ENCODE measurements at regions not wholly inside any gene's neighbourhood (a gene's known extent, or its start where the extent isn't known, plus 50 kb on each side); places are given as distances from the start of the nearest gene placed in this dataset.
A peak's percentile ranks its signal among the peaks of the same experiment; 100 is the strongest.

- DNase-seq: peak; percentile 50 to 83
These were observed 51.2 kb upstream of the CDH5 start for GRCh38 chr16:66315210-66315825.

- DNase-seq: no peak
These were observed 55.2 kb upstream of the CDH5 start for GRCh38 chr16:66311306-66311705.

- no peak for DNase-seq
These were observed 57.2 kb upstream of the CDH5 start for GRCh38 chr16:66309215-66309807.

- no peak for DNase-seq
These were observed 58.4 kb upstream of the CDH5 start for GRCh38 chr16:66308096-66308495.

GRCh38 chr16:66306366-66307150 lies 59.9 kb upstream of the CDH5 start:
- DNase-seq: no peak

GRCh38 chr16:66304961-66305360 lies 61.5 kb upstream of the CDH5 start:
- DNase-seq: no peak

- no peak for DNase-seq
These were observed 62.3 kb upstream of the CDH5 start for GRCh38 chr16:66304151-66304550.

GRCh38 chr16:66300501-66300900 lies 66.0 kb upstream of the CDH5 start:
- no peak for DNase-seq

GRCh38 chr16:66300037-66300436 lies 66.5 kb upstream of the CDH5 start:
- no peak for DNase-seq

GRCh38 chr16:66299349-66299748 lies 67.1 kb upstream of the CDH5 start:
- no peak for DNase-seq

GRCh38 chr16:66298571-66299120 lies 67.8 kb upstream of the CDH5 start:
- DNase-seq: no peak

- no peak for DNase-seq
These were observed 68.5 kb upstream of the CDH5 start for GRCh38 chr16:66298006-66298405.

- no peak for DNase-seq
These were observed 69.9 kb upstream of the CDH5 start for GRCh38 chr16:66296591-66296990.

- no peak for DNase-seq
These were observed 70.5 kb upstream of the CDH5 start for GRCh38 chr16:66295761-66296546.

GRCh38 chr16:66295213-66295612 lies 71.3 kb upstream of the CDH5 start:
- DNase-seq: no peak

GRCh38 chr16:66294507-66294906 lies 72.0 kb upstream of the CDH5 start:
- DNase-seq: no peak

GRCh38 chr16:66293932-66294331 lies 72.6 kb upstream of the CDH5 start:
- DNase-seq: no peak

GRCh38 chr16:66293207-66293735 lies 73.2 kb upstream of the CDH5 start:
- no peak for DNase-seq

GRCh38 chr16:66292241-66292935 lies 74.1 kb upstream of the CDH5 start:
- DNase-seq: no peak

- DNase-seq: no peak
These were observed 74.7 kb upstream of the CDH5 start for GRCh38 chr16:66291833-66292232.

GRCh38 chr16:66290431-66290830 lies 76.1 kb upstream of the CDH5 start:
- DNase-seq: no peak

- no peak for DNase-seq
These were observed 76.5 kb upstream of the CDH5 start for GRCh38 chr16:66289986-66290385.

Data from NCI-H526 (cell line).